GM12873 (cell line): ENCODE measurements at regions not wholly inside any gene's neighbourhood (a gene's known extent, or its start where the extent isn't known, plus 50 kb on each side); places are given as distances from the start of the nearest gene placed in this dataset.

ENCODE experiments used
- CTCF ChIP-seq: IDR thresholded peaks from 2 replicates; pipeline ENCODE4 v1.5.1; 2012; ENCODE audit warnings: low read depth, mild to moderate bottlenecking, moderate library complexity, low read length, control low read depth; ENCODE audit not compliant: insufficient read depth; ENCODE audit errors: missing control alignments

GRCh38 chr14:96632363-96632758, 130.2 kb downstream of the PAPOLA start:
- no peak for TF ChIP-seq CTCF

GRCh38 chr14:96633096-96633495, 130.9 kb downstream of the PAPOLA start:
- no peak for TF ChIP-seq CTCF

- TF ChIP-seq CTCF: no peak
These were observed 132.3 kb downstream of the PAPOLA start for GRCh38 chr14:96634481-96634880.

GRCh38 chr14:96634896-96635295, 132.7 kb downstream of the PAPOLA start:
- TF ChIP-seq CTCF: no peak

- TF ChIP-seq CTCF: no peak
These were observed 133.7 kb downstream of the PAPOLA start for GRCh38 chr14:96635850-96636249.

GRCh38 chr14:96637521-96637920, 135.3 kb downstream of the PAPOLA start:
- no peak for TF ChIP-seq CTCF

- TF ChIP-seq CTCF: no peak
These were observed 136.1 kb downstream of the PAPOLA start for GRCh38 chr14:96638041-96638855.

- TF ChIP-seq CTCF: no peak
These were observed 137.4 kb downstream of the PAPOLA start for GRCh38 chr14:96639550-96639949.
